ENCODE measurements at regions not wholly inside any gene's neighbourhood (a gene's known extent, or its start where the extent isn't known, plus 50 kb on each side); places are given as distances from the start of the nearest gene placed in this dataset.

GRCh38 chrX:23185951-23186350, 148.7 kb upstream of the PTCHD1 start:
- no peaks in the 10 kb centered on the region for H3K4me1 ChIP-seq (ENCODE audit: low read depth)
- no peak for TF ChIP-seq CTCF (IDR thresholded peaks at IDR 0.05; ENCODE audit: low read depth, low read length)
- no peak overlapping the region for H3K27ac ChIP-seq
- no peaks in the 10 kb centered on the region for H3K36me3 ChIP-seq
- no peak overlapping the region for H3K4me3 ChIP-seq
- no peaks in the 10 kb centered on the region for H3K9me3 ChIP-seq (ENCODE audit: low read depth)
- H3K27me3 ChIP-seq, result no peaks in the 10 kb centered on the region
- no peak for DNase-seq (ENCODE audit: low read depth in 1 of 2, low spot score in 1 of 2)

GRCh38 chrX:23187819-23188218, 146.8 kb upstream of the PTCHD1 start:
- no peaks in the 10 kb centered on the region for H3K9me3 ChIP-seq (ENCODE audit: low read depth)
- no peak overlapping the region for H3K27ac ChIP-seq
- H3K36me3 ChIP-seq, result no peaks in the 10 kb centered on the region
- no peak overlapping the region for H3K4me3 ChIP-seq
- H3K4me1 ChIP-seq (ENCODE audit: low read depth), result no peaks in the 10 kb centered on the region
- no peaks in the 10 kb centered on the region for H3K27me3 ChIP-seq
- no peak for TF ChIP-seq CTCF (IDR thresholded peaks at IDR 0.05; ENCODE audit: low read depth, low read length)
- no peak for DNase-seq (ENCODE audit: low read depth in 1 of 2, low spot score in 1 of 2)

DNA sequence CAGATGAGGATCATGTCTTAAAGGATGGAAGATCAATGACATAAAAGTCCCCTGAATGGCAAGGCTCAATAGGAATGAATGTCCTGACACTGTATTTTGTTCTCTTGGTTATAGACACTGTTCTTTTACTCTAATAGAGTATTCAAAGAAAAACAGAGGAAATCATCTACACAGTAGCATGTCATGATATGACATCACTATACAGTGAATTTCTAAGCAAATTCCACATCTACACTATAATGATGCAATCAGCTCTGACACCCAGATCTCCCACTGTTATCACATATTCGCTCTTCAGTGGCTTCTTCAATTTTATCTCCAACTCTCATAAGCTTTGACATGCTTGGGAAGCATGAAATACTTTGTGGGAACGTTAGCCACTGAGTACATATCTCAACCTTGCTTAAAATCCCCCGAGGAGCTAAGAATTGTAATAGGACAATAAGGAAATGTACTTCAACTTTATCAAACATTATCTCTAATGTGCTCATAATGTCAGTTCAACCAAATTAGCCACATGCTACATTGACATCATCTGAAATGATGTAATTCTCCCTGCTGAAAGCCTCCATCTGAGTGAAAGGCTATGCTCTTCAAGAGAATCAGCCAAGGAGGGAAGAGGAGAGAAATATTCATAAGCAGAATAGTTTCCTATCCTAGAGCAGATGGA, 139.6 kb upstream of the PTCHD1 start:
- no peak overlapping the region for H3K27ac ChIP-seq
- no peak for TF ChIP-seq CTCF (IDR thresholded peaks at IDR 0.05; ENCODE audit: low read depth, low read length)
- H3K27me3 ChIP-seq, result no peaks in the 10 kb centered on the region
- no peaks in the 10 kb centered on the region for H3K4me1 ChIP-seq (ENCODE audit: low read depth)
- H3K9me3 ChIP-seq (ENCODE audit: low read depth), result no peaks in the 10 kb centered on the region
- no peak overlapping the region for H3K4me3 ChIP-seq
- H3K36me3 ChIP-seq, result no peaks in the 10 kb centered on the region
- peak in 1 of 2 donors; percentile 0 for DNase-seq (ENCODE audit: low read depth in 1 of 2, low spot score in 1 of 2)

DNA sequence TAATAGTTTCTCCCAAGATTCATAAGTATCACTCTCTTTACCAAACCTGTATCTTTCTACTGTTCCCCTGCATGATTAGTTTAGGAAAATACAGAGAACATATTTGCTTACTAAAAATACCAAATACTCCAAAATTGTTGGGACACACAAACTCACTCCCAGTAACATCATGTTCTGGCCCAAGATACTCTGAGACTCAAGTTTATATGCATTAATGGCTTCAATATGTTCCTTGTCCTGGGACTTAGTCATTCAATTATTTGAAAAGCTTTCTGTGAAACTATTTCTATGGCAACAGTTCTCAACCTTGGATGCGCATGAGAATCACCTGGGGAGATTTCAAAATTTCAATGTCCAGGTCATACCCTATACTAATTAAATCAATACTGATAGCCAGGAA, 138.9 kb upstream of the PTCHD1 start:
- H3K9me3 ChIP-seq (ENCODE audit: low read depth), result no peaks in the 10 kb centered on the region
- H3K4me3 ChIP-seq, result no peak overlapping the region
- H3K27ac ChIP-seq, result no peak overlapping the region
- DNase-seq (ENCODE audit: low read depth in 1 of 2, low spot score in 1 of 2), result no peak
- TF ChIP-seq CTCF (IDR thresholded peaks at IDR 0.05; ENCODE audit: low read depth, low read length), result no peak
- no peaks in the 10 kb centered on the region for H3K36me3 ChIP-seq
- H3K4me1 ChIP-seq (ENCODE audit: low read depth), result no peaks in the 10 kb centered on the region
- H3K27me3 ChIP-seq, result no peaks in the 10 kb centered on the region

DNA sequence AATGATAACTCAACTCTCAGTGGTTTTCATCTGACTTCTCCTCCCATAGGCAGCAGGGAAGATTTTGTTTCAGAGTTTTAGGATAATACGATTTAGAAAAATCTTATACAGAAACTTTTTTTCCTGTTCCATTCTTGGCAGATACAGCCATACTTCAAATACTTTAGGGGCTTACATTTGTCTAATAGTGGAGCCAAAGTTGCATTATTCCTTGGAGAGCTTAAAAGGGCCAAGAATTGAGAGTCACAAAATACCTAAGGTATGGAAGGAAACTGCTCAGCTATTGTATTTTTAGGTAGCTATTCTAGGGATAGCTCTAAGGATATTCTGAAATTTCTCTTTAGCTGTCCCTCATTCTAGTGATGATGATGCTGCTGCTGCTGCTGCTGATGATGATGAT, 132.9 kb upstream of the PTCHD1 start:
- H3K9me3 ChIP-seq (ENCODE audit: low read depth), result no peaks in the 10 kb centered on the region
- no peaks in the 10 kb centered on the region for H3K27me3 ChIP-seq
- H3K27ac ChIP-seq, result no peak overlapping the region

More for the DNA sequence above, 132.9 kb upstream of the PTCHD1 start:
- TF ChIP-seq CTCF (IDR thresholded peaks at IDR 0.05; ENCODE audit: low read depth, low read length), result no peak
- Histone ChIP-seq H3K4me3 (no peak overlapping the region), H3K4me1 (ENCODE audit: low read depth) (no peaks in the 10 kb centered on the region), H3K36me3 (no peaks in the 10 kb centered on the region)
- DNase-seq (ENCODE audit: low read depth in 1 of 2, low spot score in 1 of 2), result no peak

Measured in cardiac muscle cell (in vitro differentiated cells and primary cell).